ENCODE measurements at regions not wholly inside any gene's neighbourhood (a gene's known extent, or its start where the extent isn't known, plus 50 kb on each side); places are given as distances from the start of the nearest gene placed in this dataset.
"Not testable (repeated sequence)": the region's sequence is repeated elsewhere in the genome, so short reads cannot be mapped to it uniquely, and the experiment has no call there.

DNA sequence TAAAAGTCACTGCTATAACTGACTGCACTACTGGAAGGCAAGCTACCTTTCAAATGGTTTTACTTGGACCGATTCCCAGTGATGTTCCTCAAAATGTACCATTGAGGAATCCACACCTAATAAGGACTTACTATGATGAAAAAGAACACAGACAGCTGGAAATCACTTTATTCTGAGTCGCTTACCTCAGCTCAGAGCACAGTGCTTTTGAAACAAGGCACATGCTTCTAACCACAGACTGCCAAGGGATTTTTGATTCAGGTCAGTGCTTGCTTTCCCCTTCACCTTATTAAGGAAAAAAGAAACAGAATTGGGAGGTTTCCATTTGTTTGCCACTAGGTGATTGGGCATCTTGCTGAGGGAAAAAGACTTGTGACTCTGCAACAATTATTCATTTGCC lies 707.5 kb upstream of the FSHR start:
- intact Hi-C loops (cut with DNase I) = no loop called here

DNA sequence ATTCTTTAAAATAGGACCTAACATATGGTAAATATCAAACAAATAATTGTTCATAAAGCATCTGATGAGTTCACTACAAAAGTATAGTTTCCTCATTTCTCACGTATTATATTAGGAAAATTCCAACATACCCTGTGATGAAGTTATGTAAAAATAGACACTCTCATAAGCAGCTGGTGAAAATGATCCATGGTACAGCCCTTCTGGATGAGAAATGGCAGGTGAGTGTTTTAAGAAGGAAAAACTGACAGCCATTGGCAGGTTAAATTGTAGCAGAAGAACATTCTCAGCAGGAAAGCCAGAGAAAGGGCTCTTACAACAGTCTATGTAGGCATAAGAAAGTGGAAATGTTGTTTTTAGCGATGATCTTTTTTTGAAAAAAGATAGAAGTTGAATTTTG lies 706.5 kb upstream of the FSHR start:
- intact Hi-C loops (cut with DNase I) = no loop called here
- DNase-seq (ENCODE audit: low spot score) = no peak

More for the DNA sequence above, 707.5 kb upstream of the FSHR start:
- DNase-seq (ENCODE audit: low spot score) = no peak

DNA sequence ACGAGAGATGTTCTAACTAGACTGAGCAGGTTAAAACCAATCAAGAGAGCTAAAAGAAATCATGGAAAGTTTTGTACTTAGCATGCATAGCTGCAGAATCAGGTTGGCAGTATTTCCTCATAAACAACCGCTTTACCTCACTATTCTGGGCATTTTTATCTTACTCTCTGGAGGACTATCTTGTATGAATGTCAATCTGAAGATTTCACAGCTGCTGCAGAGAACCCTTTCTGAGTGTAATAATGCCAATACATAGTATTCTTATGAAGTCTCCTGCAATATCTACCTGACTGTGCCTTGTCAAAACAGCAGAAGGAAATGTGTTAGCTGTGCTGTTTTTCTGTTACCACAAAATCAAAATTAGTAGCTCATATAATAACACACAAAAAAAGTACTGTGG lies 705.9 kb upstream of the FSHR start:
- intact Hi-C loops (cut with DNase I) = no loop called here
- no peak for DNase-seq (ENCODE audit: low spot score)

DNA sequence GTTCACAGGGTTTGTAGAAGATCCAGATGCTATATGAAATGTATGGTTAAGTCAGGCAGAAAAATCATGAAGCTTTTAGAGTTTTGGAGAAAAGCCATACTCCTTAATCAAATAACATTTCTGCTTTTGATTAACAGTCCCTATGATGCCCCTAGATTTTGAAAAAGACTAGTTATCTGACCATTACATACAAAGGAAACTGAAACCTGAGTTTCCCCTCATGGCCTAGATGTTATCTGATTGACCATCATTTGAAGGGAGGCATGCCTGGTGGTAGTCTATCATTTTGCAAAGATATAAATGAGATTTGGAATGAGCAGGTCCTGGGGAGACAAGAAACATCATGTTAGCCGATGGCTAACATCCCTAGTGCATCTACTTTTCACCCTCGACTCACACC lies 704.3 kb upstream of the FSHR start:
- DNase-seq (ENCODE audit: low spot score) = no peak
- intact Hi-C loops (cut with DNase I) = no loop called here

DNA sequence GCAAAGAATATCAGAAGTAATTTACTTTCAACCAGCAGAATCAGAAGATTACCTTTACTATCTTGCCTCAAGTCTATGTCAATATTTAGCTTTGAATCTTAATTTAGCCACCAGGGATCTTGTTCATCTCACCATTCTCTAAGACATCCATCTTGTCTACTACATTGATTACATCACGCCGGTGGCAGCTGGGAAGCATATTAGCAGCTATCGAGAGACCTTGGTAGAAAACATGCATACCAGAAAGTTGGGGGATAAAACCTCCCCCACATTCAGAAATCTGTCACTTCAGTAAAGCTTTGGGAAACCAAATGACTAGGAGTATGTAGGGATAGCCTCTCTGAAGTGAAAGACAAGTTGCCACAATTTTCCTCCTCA lies 703.8 kb upstream of the FSHR start:
- intact Hi-C loops (cut with DNase I) = no loop called here
- DNase-seq (ENCODE audit: low spot score) = no peak

DNA sequence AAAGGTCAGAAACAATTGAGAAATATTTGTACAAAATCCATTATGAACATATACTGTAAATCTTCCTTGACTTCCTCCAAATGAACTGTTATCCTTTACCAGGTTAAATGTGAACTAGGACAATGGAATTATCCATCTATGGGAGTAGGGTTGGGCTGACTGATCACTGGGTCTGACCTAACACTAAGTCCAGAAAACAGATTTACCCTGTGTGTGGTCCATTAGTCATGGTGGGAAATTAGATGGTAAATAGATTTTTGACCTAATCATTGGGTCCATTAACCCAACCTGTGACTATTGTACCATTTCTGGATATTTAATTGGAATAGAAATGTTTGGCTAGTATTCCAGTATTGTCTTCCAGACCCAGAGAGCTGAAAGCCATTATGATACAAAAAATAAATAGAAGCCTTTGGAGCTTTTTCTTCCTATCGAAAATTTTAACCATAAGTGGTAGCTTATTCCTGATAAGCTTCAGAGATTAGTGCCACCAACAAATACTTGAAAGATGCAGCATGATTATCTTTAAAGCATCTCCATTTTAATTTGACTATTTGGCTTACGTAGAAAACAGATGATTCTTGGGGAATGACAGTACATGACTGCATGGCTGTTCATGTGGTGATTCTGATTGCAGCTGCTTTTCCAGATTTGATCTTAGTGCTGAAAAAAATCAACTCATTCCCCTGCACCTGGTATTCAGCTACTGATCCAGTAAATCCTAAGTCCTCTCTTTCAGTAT lies 703.2 kb upstream of the FSHR start:
- DNase-seq (ENCODE audit: low spot score) = no peak
- intact Hi-C loops (cut with DNase I) = no loop called here

DNA sequence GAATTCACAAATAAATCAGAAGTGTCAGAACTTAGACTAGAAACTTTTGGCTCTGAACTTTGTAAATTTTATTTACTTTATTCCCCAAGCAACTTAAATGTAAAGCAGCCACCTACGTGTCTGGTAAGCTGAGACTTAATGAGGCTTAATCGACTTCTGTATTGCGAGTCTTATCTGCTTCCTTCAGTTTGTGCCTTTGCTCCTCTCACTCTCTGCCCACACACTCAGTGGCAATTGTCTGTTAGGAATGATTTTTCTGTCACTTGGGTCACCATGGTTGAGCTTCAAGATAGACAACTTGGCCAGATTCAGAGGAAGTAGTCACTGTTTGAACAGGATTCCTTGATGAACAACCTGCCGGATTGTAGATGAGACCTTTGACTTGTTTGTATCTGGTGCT lies 691.4 kb upstream of the FSHR start:
- intact Hi-C loops (cut with DNase I) = no loop called here
- DNase-seq (ENCODE audit: low spot score) = no peak

DNA sequence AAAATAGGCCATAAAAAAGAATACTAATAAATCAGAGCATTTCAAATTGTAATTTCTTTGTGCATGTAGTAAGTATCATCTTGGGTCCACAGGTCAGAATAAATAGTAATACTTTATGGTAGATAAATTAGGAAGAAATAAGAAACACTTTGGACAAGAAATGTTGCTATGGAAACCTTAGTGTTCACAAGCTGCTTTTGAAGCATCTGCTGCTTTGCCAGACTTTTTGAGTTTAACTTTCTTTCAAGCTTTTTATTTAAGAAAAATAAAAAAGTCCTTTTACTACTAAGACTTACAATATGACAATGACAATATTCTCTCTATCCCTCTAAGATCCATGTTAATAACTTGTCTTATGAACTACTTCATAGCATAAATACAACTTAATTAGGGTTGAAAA lies 690.7 kb upstream of the FSHR start:
- no peak for DNase-seq (ENCODE audit: low spot score)
- intact Hi-C loops (cut with DNase I) = no loop called here

DNA sequence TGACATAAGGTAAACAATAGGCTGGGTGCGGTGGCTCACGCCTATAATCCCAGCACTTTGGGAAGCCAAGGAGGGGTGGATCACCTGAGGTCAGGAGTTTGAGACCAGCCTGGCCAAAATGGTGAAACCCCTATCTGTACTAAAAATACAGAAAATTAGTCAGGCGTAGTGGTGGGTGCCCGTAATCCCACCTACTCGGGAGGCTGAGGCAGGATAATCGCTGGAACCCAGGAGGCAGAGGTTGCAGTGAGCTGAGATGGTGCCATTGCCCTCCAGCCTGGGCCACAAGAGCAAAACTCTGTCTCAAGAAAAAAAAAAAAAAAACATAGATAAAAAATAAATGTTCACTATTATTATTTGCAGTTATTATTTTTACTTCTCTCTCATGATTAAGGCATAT lies 689.8 kb upstream of the FSHR start:
- intact Hi-C loops (cut with DNase I); DNase-seq (ENCODE audit: low spot score): not testable (repeated sequence)

DNA sequence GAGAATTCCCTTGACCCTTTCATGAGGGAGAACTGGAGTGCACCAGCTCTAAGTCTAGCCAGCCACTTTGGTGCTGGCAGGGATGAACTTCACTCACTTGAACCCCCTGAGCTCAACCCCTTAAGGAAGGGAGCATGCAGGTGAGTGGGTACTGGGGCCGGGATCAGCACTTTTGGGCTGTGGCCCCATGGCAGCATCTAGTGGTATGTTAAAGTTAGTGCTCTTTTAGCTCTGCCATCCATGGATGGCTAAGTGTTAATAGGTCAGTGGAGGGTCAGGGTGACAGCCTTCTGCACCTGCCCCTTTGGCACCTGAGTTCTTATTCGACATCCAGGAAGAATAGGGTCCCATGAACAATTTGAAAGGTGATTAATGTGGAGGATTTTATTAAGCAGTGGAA lies 689.0 kb upstream of the FSHR start:
- intact Hi-C loops (cut with DNase I) = no loop called here
- no peak for DNase-seq (ENCODE audit: low spot score)

DNA sequence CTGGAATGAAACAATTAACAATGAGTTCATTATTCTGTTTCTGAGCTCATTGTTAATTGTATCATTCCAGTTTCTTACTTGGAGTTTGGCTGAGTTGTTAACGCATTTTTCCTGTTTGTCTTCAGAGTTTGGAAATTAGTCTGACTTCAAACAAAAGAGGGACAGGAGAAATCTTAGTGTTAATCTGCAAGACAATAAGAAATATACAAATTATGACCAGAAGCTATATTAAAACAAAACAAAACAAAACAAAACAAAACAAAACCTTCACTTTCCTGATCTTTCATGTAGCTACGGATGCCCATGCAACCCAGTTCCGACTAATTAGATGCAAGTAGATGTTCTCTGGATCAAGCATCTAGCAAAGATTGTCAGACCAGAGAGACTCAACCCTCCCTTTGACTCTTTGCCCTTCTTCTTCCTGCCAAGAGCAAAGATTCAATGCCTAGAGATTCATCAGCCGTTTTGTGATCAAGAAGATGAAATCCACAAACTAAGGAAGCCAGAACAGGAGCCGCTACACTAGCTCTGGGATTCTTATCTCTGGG lies 686.2 kb upstream of the FSHR start:
- no peak for DNase-seq (ENCODE audit: low spot score)
- intact Hi-C loops (cut with DNase I) = no loop called here

DNA sequence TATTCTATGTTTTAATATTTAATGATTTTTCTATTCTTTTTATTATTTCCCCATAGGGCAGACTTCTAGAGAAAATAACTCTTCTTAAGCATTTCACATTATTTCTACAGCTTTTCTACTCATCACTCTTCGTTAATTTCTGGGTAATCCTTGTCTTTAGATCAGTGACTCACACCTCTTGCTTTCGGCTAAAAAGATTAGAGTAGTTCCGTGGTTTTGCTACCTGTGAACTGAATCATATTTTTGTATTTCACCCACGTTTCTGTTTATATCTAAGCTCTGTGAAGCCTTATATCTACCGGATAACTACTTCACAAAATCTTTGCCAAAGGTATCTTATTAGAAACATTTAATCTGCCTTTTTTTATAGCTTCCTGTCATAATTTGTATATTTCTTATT lies 685.5 kb upstream of the FSHR start:
- intact Hi-C loops (cut with DNase I) = no loop called here
- no peak for DNase-seq (ENCODE audit: low spot score)

DNA sequence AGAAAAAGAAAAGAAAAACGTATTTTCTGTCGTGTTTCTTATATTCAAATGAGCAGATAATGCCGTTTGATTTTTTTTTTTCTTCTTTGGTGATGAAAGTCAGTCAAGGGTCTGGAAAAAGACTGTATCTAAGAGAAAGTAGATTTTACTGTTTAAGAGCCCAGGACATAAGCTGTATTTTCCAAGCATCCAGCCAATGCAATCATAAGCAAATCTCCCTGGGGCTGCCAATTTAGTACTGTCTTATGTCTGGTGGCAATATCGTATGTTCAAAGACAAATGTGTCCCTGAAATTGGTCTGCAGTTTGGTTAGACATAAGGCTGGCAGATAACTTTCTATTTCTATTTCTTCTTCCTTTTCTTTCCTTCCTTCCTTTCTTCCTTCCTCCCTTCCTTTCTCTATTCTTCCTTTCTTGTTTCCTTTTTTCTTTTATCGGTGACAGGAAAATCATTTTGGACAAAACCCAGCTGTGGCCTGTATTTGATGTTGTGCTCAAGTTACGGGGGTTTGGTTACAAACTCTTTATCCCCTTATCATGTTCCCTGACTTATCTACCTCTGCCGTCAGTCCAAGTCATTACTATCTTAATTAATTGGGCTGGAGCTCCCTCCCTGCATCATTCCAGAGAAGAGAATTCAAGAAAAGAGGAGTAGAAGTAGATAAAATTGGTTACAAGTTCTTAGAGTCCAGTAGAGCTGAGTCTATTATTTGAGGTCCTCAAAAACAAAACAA lies 683.4 kb upstream of the FSHR start:
- intact Hi-C loops (cut with DNase I) = no loop called here
- DNase-seq (ENCODE audit: low spot score) = no peak

DNA sequence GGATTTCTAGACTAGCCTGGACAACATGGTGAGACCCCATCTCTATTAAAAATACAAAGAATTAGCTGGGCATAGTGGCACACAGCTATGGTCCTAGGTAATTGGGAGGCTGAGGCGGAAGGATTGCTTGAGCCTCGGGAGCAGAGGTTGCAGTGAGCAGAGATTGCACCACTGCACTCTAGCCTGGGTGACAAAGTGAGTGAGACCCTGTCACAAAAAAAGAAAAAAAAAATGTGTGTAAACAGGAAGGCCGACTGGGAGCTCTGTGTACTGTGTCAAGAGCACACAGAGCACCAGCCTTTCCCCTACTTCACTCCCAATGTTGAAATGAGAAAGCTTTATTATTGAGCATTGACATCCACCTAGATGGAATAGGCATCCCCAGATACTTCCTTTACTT lies 681.7 kb upstream of the FSHR start:
- intact Hi-C loops (cut with DNase I) = no loop called here
- DNase-seq (ENCODE audit: low spot score) = no peak

DNA sequence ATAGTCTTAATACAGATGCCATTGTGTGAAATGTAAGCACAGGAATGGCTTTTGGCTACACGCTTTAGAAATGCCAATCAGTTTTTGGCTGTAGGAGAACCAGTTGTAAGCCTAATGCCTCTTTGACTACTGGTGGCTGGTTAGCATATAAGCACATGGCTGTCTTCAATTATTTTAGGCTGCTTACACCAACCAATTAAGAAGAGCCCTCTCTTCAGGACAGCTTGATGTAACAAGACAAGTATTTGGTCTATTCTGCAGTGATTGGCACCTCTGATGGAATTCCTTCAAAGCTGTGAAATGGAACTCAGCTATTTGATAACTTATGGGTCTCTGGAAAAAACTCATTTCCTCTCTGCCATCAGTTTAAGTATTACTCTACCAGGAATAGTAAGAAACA lies 680.1 kb upstream of the FSHR start:
- intact Hi-C loops (cut with DNase I) = no loop called here
- DNase-seq (ENCODE audit: low spot score) = no peak

DNA sequence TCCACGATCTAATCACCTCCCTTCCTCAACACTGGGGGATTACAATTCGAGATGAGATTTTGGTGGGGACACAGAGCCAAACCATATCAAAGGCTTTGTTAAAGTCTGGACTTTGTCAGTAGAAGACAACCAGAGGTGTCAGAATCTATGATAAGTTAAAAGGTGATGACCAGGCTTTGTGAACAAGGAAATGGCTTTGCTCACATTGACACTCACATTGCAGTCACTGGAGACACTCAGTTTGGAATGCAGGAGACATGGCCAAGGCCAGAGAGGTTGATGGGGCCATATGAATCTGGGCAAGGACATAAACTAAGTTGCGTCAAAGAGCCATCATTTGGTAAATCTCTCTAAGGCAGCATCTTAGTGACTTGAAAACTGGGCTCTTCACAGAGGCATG lies 678.2 kb upstream of the FSHR start:
- intact Hi-C loops (cut with DNase I) = loop anchor here (2.0 kb wide), 1 partner anchor 20 kb away; no protein-coding TSS in a partner anchor
- DNase-seq (ENCODE audit: low spot score) = no peak

DNA sequence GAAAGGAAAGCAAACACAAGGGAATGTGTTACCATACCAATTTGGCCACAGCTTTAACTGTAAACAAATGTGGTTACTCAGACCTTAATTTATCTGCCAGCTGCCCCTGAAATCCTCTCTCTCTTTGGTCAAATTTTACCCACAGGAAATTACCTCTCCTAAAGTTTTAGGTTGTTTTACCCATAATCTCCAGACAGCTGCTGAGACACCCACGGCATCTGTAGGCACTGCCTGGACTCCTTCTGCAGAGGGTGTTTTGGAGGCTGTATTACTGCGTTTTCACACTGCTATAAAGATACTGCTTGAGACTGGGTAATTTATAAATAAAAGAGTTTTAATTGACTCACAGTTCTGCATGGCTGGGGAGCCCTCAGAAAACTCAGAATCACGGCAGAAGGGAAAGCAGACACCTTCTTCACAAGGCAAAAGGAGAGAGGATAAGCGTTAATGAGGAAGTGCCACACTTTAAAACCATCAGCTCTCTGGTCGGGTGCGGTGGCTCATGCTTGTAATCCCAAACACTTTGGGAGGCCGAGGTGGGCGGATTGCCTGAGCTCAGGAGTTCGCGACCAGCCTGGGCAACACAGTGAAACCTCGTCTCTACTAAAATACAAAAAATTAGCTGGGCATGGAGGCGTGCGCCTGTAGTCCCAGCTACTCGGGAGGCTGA lies 677.5 kb upstream of the FSHR start:
- DNase-seq (ENCODE audit: low spot score) = no peak
- intact Hi-C loops (cut with DNase I) = loop anchor here (2.0 kb wide), 1 partner anchor 19 kb away; no protein-coding TSS in a partner anchor

DNA sequence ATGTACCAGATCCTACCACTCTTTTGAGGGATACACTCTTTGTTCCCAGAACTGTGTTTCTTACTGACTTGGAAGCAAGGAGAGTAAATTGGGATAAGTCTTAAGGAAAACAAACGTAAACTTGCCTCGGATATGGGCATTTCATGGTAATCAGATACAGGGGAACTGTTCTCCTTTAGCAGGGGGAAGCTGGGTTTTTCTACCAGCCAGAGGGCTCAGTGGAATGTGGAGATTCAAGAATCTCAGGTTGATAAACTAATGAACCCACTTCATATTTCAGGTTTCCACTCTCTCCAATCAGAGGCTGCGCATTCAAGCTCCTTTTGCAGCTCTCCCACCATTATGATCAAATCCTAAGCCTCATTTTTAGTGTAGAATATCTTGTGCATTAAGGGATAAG lies 676.5 kb upstream of the FSHR start:
- intact Hi-C loops (cut with DNase I) = no loop called here
- DNase-seq (ENCODE audit: low spot score) = no peak

DNA sequence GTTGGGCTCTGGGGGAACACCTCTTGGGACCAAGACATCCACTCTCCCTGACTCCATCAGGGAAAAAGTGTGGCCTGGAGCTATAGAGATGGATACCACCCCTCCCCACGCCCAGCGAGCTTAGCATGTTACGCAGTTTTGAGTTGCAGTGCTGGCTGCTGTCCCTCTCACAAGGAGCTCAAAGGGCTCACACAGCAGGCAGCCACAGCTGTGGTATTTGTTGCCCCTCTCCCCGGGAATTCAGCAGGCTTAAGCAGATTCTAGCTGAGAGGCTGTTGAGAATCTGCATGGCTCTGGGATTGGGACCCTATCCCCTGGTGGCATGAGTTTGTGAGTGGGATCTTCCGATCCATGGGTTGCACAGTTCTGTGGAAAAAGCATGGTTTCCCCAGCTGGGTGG lies 673.1 kb upstream of the FSHR start:
- intact Hi-C loops (cut with DNase I) = no loop called here
- DNase-seq (ENCODE audit: low spot score) = no peak

DNA sequence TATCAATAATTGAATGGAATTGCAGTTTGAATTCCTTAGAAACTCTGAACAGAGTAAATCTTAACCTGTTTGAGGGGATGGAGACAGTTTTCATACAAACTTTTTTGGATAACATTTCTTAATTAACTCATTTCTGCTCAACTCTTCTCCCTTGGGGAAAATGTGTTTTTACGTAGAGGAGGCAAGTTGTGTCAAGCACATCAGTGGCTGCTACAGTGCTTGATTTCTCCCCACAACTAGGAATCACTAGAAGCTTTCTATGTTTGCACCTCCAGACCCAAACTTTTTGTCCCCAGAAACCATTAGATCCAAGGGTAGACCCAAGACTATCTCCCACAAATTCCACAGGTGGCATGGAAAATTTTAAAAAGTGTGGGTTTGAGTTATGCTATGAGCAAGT lies 658.9 kb upstream of the FSHR start:
- no peak for DNase-seq (ENCODE audit: low spot score)
- intact Hi-C loops (cut with DNase I) = loop anchor here (2.0 kb wide), 1 partner anchor 20 kb away; no protein-coding TSS in a partner anchor

Data from cardiac septum (tissue), 1 donor.